Activated CD4-positive, alpha-beta memory T cell treated with anti-CD3 and anti-CD28 coated beads, Interleukin-2, amount 10 ng/mL, durations not matched to agents 7 days and 5 days (primary cell): ENCODE measurements at regions not wholly inside any gene's neighbourhood (a gene's known extent, or its start where the extent isn't known, plus 50 kb on each side); places are given as distances from the start of the nearest gene placed in this dataset.

Source experiments
- CTCF ChIA-PET: fragments of 350-600 bp; sonication (Branson Sonifier 250); formaldehyde crosslinking; loops from one replicate; lab custom pipeline; 2021; ENCODE audit warnings: antibody characterized with exemption, inconsistent platforms; lab: Charles Lee
- POLR2A ChIA-PET: fragments of 350-600 bp; sonication (Branson Sonifier 250); formaldehyde crosslinking; loops from one replicate; lab custom pipeline; 2021; ENCODE audit warnings: antibody characterized with exemption; lab: Charles Lee
- DNase-seq: peaks from one replicate; pipeline ENCODE4 v3.0.0-alpha.2; 2020
- H3K27ac Mint-ChIP-seq: one replicate; pipeline ENCODE4 v1.8.0; 2021; ENCODE audit warnings: mild to moderate bottlenecking, mixed read lengths
- H3K27me3 Mint-ChIP-seq: one replicate; pipeline ENCODE4 v1.8.0; 2021; ENCODE audit warnings: mixed read lengths
- H3K36me3 Mint-ChIP-seq: one replicate; pipeline ENCODE4 v1.8.0; 2021; ENCODE audit warnings: low read depth, mixed read lengths
- H3K4me1 Mint-ChIP-seq: one replicate; pipeline ENCODE4 v1.8.0; 2021; ENCODE audit warnings: mixed read lengths
- H3K4me3 Mint-ChIP-seq: one replicate; pipeline ENCODE4 v1.8.0; 2021; ENCODE audit warnings: mild to moderate bottlenecking, mixed read lengths
- H3K9me3 Mint-ChIP-seq: one replicate; pipeline ENCODE4 v1.8.0; 2021; ENCODE audit warnings: mixed read lengths

DNA sequence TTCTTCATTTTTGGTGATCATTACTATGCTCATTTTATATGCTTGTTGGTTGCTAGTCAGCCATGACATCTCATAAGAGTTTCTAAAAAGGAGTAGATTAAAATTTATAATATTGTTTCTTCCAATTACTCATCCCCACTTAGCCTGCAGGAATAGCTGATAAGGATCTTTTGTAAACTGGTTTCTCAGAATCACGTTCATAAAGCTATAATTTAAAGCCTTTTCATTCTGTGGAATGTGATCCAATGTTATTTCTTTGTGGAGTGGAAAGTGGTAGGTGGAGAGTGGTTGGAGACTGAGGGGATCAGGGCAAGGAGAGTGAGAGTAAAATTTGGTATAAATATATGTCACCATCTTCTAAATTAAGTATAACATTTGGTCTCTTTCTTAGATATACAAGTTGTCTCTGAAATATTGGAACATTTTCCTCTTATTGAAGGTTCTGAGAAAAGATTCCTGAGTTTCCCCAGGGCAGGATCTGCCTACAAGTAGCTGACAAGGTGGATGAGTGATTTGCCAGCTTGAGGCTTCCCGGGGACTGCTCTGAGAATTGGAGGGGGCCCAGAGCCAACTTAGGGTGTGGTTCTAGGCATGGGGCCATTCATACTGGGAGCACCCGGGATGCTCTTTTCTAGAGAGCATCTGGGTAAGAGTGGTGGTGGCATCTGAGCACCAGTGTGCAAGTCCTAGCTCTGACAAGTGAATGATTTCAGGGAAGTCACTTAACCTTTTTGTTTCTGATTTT is 116.4 kb downstream of the TBX19 start:
- Mint-ChIP-seq H3K27ac (no peak overlapping the region), H3K4me1 (peaks cover 35% of the 10 kb centered on the region), H3K4me3 (no peak overlapping the region), H3K27me3 (peaks cover 4% of the 10 kb centered on the region), H3K36me3 (no peaks in the 10 kb centered on the region), H3K9me3 (no peaks in the 10 kb centered on the region)
- POLR2A ChIA-PET = interaction anchor here (2.4 kb wide), 1 partner anchor 11 kb away, joined by 9 read pairs; no protein-coding TSS in a partner anchor
- DNase-seq = no peak
- CTCF ChIA-PET = no interaction called here

GRCh38 chr1:168396508-168396907 is 115.8 kb downstream of the TBX19 start:
- no peak overlapping the region for H3K4me3 Mint-ChIP-seq
- peaks cover 4% of the 10 kb centered on the region for H3K27me3 Mint-ChIP-seq
- H3K9me3 Mint-ChIP-seq = no peaks in the 10 kb centered on the region
- no peak overlapping the region for H3K27ac Mint-ChIP-seq
- no peak for DNase-seq
- CTCF ChIA-PET = no interaction called here
- peaks cover 38% of the 10 kb centered on the region for H3K4me1 Mint-ChIP-seq
- no peaks in the 10 kb centered on the region for H3K36me3 Mint-ChIP-seq
- POLR2A ChIA-PET = no interaction called here

- no peaks in the 10 kb centered on the region for H3K36me3 Mint-ChIP-seq
- no peaks in the 10 kb centered on the region for H3K9me3 Mint-ChIP-seq
- DNase-seq = no peak
- no peak overlapping the region for H3K4me3 Mint-ChIP-seq
- POLR2A ChIA-PET = no interaction called here
- peaks cover 4% of the 10 kb centered on the region for H3K27me3 Mint-ChIP-seq
- peaks cover 27% of the 10 kb centered on the region for H3K4me1 Mint-ChIP-seq
- CTCF ChIA-PET = no interaction called here
- no peak overlapping the region for H3K27ac Mint-ChIP-seq
Measured at GRCh38 chr1:168394858-168395257, 114.2 kb downstream of the TBX19 start.

DNA sequence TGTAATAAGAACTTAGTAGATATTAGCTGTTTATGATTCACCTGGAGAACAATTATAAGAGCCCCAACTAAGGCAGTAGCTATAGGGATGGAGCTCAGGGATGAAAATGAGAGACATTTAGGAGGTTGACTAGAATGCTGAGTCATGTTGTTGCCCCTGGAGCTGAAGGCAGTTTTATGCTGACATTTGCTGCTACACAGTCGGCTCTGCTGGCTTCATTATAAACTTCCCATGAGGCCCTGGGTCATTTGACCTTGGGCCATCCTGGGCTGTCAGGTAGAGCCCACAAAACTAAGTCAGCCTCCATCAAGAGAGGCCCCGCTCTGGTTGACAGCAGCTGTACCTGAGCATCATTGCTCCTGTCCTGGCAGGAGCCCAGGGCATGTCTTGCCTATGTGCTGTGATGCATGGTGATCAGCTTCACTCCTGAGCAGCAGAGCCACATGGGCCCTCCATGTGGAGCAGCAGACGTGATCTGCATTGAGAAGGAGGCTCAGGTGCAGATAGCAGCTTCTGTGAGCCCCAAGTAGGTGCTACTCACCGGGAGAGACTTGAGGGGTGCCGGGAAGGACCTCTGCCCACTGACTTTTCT is 112.4 kb downstream of the TBX19 start:
- CTCF ChIA-PET = interaction anchor here (1.1 kb wide), 1 partner anchor 17 kb away, joined by 3 read pairs; no protein-coding TSS in a partner anchor
- H3K4me3 Mint-ChIP-seq = no peak overlapping the region
- H3K4me1 Mint-ChIP-seq = peaks cover 15% of the 10 kb centered on the region
- POLR2A ChIA-PET = interaction anchor here (0.9 kb wide), 1 partner anchor 15 kb away, joined by 3 read pairs; no protein-coding TSS in a partner anchor
- no peak for DNase-seq
- H3K9me3 Mint-ChIP-seq = no peaks in the 10 kb centered on the region
- H3K27ac Mint-ChIP-seq = no peak overlapping the region
- H3K27me3 Mint-ChIP-seq = peaks cover 7% of the 10 kb centered on the region
- H3K36me3 Mint-ChIP-seq = no peaks in the 10 kb centered on the region

DNA sequence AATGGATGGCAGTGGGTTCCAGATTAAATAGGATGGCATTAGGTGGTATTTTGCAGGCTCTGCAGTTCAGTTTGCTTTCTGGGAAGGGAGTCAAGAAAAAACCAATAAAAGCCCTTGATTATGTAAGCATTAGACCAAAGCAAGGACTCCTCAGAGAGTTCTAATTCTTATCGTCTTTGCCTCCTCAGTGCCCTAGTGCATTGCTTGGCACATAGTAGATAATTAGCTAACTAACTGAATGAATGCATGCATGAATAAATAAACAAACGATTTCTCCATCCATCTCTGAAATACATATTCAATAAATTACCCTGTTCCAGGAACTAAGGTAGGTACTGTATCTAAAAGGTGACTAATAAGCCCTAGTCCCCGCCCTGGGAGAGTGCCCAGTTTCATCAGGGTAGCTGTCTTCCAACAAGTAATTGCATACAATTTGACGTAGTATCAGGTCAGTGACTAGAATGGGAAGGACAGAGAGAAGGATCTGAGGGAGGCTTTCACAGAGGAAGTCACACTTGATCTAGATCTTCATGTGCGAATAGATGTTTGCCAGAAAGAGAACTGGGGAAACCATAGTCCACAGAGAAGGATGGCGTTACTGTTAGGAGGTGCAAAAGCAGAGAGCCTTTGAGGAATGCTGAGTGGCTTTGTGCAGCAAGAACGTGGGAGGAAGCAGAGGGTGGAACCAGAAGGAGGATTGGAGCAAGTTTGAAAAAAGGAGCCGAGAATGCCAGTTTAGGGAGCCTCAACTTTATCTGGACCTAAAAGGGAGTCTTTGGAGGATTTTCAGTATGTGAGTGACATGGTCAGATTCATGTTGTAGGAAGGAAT is 111.4 kb downstream of the TBX19 start:
- Mint-ChIP-seq H3K9me3 (no peaks in the 10 kb centered on the region), H3K27me3 (peaks cover 10% of the 10 kb centered on the region), H3K36me3 (no peaks in the 10 kb centered on the region), H3K4me1 (peaks cover 25% of the 10 kb centered on the region), H3K27ac (peak overlapping the region; percentile 8), H3K4me3 (no peak overlapping the region)
- POLR2A ChIA-PET = interaction anchor here (0.9 kb wide), 1 partner anchor 16 kb away, joined by 3 read pairs; no protein-coding TSS in a partner anchor
- DNase-seq = no peak
- CTCF ChIA-PET = interaction anchor here (1.1 to 1.6 kb wide), 3 partner anchors 11 to 49 kb away, joined by 3 to 4 read pairs (median 4); no protein-coding TSS in a partner anchor

- no peaks in the 10 kb centered on the region for H3K36me3 Mint-ChIP-seq
- H3K4me3 Mint-ChIP-seq = no peak overlapping the region
Measured at GRCh38 chr1:168390271-168390670, 109.6 kb downstream of the TBX19 start.

GRCh38 chr1:168387781-168388760 is 107.4 kb downstream of the TBX19 start:
- no peak for DNase-seq
- H3K9me3 Mint-ChIP-seq = no peaks in the 10 kb centered on the region
- CTCF ChIA-PET = interaction anchor here (1.0 to 2.0 kb wide), 5 partner anchors 22 to 979 kb away, joined by 3 to 12 read pairs (median 6); partner anchors contain the start of genes BLZF1 and NME7
- H3K4me1 Mint-ChIP-seq = peaks cover 28% of the 10 kb centered on the region
- no peak overlapping the region for H3K4me3 Mint-ChIP-seq
- H3K36me3 Mint-ChIP-seq = no peaks in the 10 kb centered on the region
- H3K27ac Mint-ChIP-seq = no peak overlapping the region
- POLR2A ChIA-PET = interaction anchor here (0.8 to 2.0 kb wide), 2 partner anchors 21 to 25 kb away, joined by 6 to 7 read pairs; no protein-coding TSS in a partner anchor
- peaks cover 10% of the 10 kb centered on the region for H3K27me3 Mint-ChIP-seq

More at GRCh38 chr1:168390271-168390670, 109.6 kb downstream of the TBX19 start:
- no peak for DNase-seq
- H3K27me3 Mint-ChIP-seq = peaks cover 12% of the 10 kb centered on the region
- no peak overlapping the region for H3K27ac Mint-ChIP-seq
- no peaks in the 10 kb centered on the region for H3K9me3 Mint-ChIP-seq
- ChIA-PET CTCF (interaction anchor here (1.3 to 1.7 kb wide), 2 partner anchors 16 to 47 kb away, joined by 4 read pairs; no protein-coding TSS in a partner anchor), POLR2A (interaction anchor here (0.9 kb wide), 1 partner anchor 47 kb away, joined by 3 read pairs; no protein-coding TSS in a partner anchor)
- peaks cover 28% of the 10 kb centered on the region for H3K4me1 Mint-ChIP-seq

- Mint-ChIP-seq H3K27ac (peak overlapping the region; percentile 14), H3K4me1 (peaks cover 19% of the 10 kb centered on the region), H3K4me3 (peak overlapping the region; percentile 36), H3K9me3 (no peaks in the 10 kb centered on the region), H3K36me3 (no peaks in the 10 kb centered on the region), H3K27me3 (peaks cover 12% of the 10 kb centered on the region)
- CTCF ChIA-PET = interaction anchor here (1.0 to 2.0 kb wide), 5 partner anchors 21 to 980 kb away, joined by 3 to 12 read pairs (median 6); partner anchors contain the start of genes BLZF1 and NME7
- DNase-seq = peak; percentile 79
- POLR2A ChIA-PET = interaction anchor here (2.0 kb wide), 1 partner anchor 24 kb away, joined by 7 read pairs; no protein-coding TSS in a partner anchor
Measured at GRCh38 chr1:168386949-168387586, 106.4 kb downstream of the TBX19 start.

- Mint-ChIP-seq H3K4me1 (peaks cover 17% of the 10 kb centered on the region), H3K4me3 (no peak overlapping the region), H3K27me3 (peaks cover 12% of the 10 kb centered on the region), H3K27ac (no peak overlapping the region), H3K9me3 (no peaks in the 10 kb centered on the region), H3K36me3 (no peaks in the 10 kb centered on the region)
- CTCF ChIA-PET = interaction anchor here (1.8 kb wide), 1 partner anchor 24 kb away, joined by 7 read pairs; no protein-coding TSS in a partner anchor
- POLR2A ChIA-PET = interaction anchor here (2.0 kb wide), 1 partner anchor 23 kb away, joined by 7 read pairs; no protein-coding TSS in a partner anchor
- DNase-seq = no peak
Measured at GRCh38 chr1:168386492-168386891, 105.8 kb downstream of the TBX19 start.

DNA sequence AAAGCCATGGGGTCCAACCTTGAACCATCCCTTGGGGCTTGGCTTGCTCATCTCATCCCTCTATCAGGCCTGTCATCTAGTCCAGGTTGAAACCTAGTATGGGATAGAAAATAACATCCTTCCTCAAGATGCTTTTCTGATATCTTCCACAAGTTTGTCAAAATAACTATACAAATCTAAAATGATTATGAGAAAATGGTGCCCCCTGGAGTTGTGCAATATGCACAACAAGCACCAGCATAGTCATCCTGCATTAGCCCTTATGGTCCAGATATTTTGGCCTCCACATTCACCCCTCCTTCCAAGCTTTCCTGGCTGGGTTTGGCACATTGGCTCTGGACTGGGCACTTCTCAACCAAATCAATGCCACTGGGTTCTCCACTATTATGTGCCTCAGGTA is 101.2 kb downstream of the TBX19 start:
- H3K36me3 Mint-ChIP-seq = no peaks in the 10 kb centered on the region
- POLR2A ChIA-PET = no interaction called here
- peaks cover 6% of the 10 kb centered on the region for H3K27me3 Mint-ChIP-seq
- no peaks in the 10 kb centered on the region for H3K9me3 Mint-ChIP-seq
- CTCF ChIA-PET = interaction anchor here (1.7 to 1.8 kb wide), 2 partner anchors 9 to 39 kb away, joined by 4 to 9 read pairs; no protein-coding TSS in a partner anchor
- H3K4me3 Mint-ChIP-seq = no peak overlapping the region
- DNase-seq = no peak
- H3K27ac Mint-ChIP-seq = no peak overlapping the region
- H3K4me1 Mint-ChIP-seq = peaks cover 1% of the 10 kb centered on the region

DNA sequence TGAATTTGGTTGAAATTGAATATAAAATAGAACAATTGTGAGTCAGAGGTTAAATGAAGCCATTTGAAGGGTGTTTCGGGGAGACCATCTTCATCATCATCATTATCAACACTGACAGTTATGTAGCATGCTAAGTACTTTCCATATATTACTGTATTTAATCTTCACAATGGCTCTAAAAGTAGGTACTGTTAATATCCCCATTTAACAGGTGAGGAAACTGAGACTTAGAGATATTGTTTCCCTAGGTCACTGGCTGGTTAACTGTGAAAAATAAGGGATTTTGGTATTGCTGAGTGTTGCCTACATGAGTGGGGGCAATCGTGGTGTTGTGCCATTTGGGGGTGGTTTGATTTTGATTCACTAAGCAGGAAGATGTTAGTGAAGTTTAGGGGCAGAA is 100.3 kb downstream of the TBX19 start:
- H3K36me3 Mint-ChIP-seq = no peaks in the 10 kb centered on the region
- peaks cover 6% of the 10 kb centered on the region for H3K27me3 Mint-ChIP-seq
- no peak overlapping the region for H3K4me3 Mint-ChIP-seq

More for the DNA sequence above, 100.3 kb downstream of the TBX19 start:
- H3K27ac Mint-ChIP-seq = no peak overlapping the region
- H3K4me1 Mint-ChIP-seq = no peaks in the 10 kb centered on the region
- CTCF ChIA-PET = interaction anchor here (0.6 to 1.8 kb wide), 4 partner anchors 10 to 59 kb away, joined by 3 to 9 read pairs (median 4); no protein-coding TSS in a partner anchor
- POLR2A ChIA-PET = no interaction called here
- no peaks in the 10 kb centered on the region for H3K9me3 Mint-ChIP-seq
- DNase-seq = no peak
